Stimulated activated CD4-positive, alpha-beta T cell treated with anti-CD3 and anti-CD28 coated beads, Interleukin-1b, Interleukin-23, amount 100 ng/mL, for 1 hour (primary cell): ENCODE measurements at regions not wholly inside any gene's neighbourhood (a gene's known extent, or its start where the extent isn't known, plus 50 kb on each side); places are given as distances from the start of the nearest gene placed in this dataset.

ENCODE experiments used
- DNase-seq, 2 donors: peaks; one replicate each; pipeline ENCODE4 v3.0.0-alpha.2; 2020; ENCODE audit warnings: low read depth in 2 of 2

- DNase-seq = no peak
Observed at GRCh38 chr10:21326594-21327288, 198.7 kb downstream of the SKIDA1 start.

- no peak for DNase-seq
Observed at GRCh38 chr10:21318540-21319167, 206.8 kb downstream of the SKIDA1 start.

- DNase-seq = no peak
Observed at GRCh38 chr10:21317902-21318301, 207.6 kb downstream of the SKIDA1 start.

- no peak for DNase-seq
Observed at GRCh38 chr10:21315645-21316220, 209.7 kb downstream of the SKIDA1 start.

GRCh38 chr10:21314906-21315644, 210.4 kb downstream of the SKIDA1 start:
- no peak for DNase-seq

- DNase-seq = no peak
Observed at GRCh38 chr10:21314111-21314626, 211.3 kb downstream of the SKIDA1 start.

GRCh38 chr10:21313691-21314090, 211.8 kb downstream of the SKIDA1 start:
- no peak for DNase-seq

GRCh38 chr10:21311426-21311825, 214.1 kb downstream of the SKIDA1 start:
- DNase-seq = no peak

GRCh38 chr10:21309427-21309826, 216.1 kb downstream of the SKIDA1 start:
- no peak for DNase-seq

GRCh38 chr10:21308946-21309345, 216.5 kb downstream of the SKIDA1 start:
- DNase-seq = no peak

- DNase-seq = no peak
Observed at GRCh38 chr10:21308018-21308417, 217.5 kb downstream of the SKIDA1 start.

GRCh38 chr10:21304608-21305007, 220.9 kb downstream of the SKIDA1 start:
- DNase-seq = no peak

- no peak for DNase-seq
Observed at GRCh38 chr10:21304198-21304597, 221.3 kb downstream of the SKIDA1 start.

- no peak for DNase-seq
Observed at GRCh38 chr10:21300551-21300950, 224.9 kb downstream of the SKIDA1 start.

GRCh38 chr10:21299330-21299729, 226.2 kb downstream of the SKIDA1 start:
- no peak for DNase-seq

- no peak for DNase-seq
Observed at GRCh38 chr10:21298701-21299100, 226.8 kb downstream of the SKIDA1 start.

GRCh38 chr10:21297603-21298383, 227.7 kb downstream of the SKIDA1 start:
- DNase-seq = no peak

GRCh38 chr10:21296575-21297355, 228.7 kb downstream of the SKIDA1 start:
- DNase-seq = no peak

GRCh38 chr10:21293518-21294356, 231.7 kb downstream of the SKIDA1 start:
- DNase-seq = no peak
